EL (cell line): ENCODE measurements at regions not wholly inside any gene's neighbourhood (a gene's known extent, or its start where the extent isn't known, plus 50 kb on each side); places are given as distances from the start of the nearest gene placed in this dataset.

Experiments used
- DNase-seq: peaks from one replicate; pipeline ENCODE4 v3.0.0-alpha.2; 2016

DNA sequence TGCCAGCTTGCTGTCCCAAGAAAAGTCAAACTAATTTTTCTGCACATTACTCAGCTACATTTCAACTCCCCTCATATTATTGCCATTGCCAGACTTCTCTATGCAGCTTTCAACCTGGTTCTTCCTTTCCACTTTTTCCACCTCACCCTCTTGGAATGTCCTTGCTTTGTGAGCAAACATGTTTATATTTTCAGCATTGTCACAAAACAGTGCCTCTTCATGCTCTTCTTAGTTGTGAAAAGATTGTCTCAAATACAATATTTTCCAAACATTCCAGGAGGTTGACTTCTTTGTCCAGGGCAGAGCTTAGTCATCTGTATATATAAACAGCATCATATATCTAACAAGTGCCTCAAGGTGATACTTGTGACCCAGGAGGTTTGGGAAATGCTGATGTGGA, 803.3 kb upstream of the CELF4 start:
- no peak for DNase-seq

DNA sequence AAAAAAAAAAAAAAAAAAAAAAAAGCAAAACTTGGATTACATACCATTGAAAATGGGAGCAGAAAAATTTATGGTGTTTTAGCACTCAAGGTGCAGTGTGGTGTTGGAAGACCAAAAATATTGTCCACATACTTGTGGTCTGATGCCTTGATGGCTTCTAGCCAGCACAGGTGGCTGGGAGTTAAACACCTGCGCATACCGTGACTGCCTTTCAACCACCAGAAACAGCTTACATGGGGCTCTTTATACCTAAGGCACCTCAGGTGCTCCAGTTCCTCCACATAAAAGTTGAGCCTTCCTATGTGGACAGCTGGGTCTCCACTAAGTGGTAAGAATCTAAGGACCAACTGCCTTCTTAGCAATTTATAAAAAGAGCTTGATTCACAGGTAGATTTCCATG, 802.6 kb upstream of the CELF4 start:
- no peak for DNase-seq

DNA sequence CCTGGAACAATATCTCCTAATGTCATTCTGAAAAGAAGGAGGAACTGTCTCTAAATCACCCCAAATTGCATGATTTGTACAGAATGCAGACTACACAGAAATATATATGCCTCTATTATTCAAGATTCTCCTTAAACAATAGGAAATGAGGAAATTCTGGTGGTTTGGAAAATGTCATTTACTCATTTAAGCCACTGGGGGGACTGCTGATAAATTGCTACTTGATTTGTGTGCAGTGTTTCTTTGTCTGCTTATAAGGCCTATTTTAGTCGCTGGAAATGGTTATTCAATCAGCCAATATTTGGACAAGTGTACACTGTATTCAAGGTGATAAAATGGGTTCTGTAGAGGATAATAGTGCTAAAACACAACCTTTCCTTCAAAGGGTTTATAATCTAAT, 801.9 kb upstream of the CELF4 start:
- no peak for DNase-seq

DNA sequence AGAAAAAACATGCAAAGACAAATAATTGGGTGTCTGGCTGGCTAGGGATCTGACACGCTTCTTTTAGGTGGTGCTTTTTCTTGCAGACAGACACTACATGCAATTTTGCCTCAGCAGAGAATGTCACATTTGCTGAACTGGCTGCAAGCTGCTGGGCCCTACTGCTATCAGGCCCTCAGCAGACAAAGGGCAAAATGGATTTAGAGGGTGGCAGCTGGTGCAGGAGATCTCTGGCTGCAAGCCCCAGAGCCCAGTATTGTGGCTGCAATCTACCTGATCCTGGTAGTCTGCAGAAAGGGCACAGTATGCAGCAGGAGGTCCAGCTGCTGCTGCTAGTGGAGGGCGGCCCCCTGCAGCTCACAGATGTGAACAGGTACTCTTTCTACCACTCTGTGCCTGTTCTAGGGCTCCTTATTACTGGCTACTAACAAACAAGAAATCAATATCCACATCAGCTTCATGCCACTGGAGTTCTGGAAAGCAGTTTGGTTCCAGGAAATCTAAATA, 796.7 kb upstream of the CELF4 start:
- DNase-seq, result no peak

DNA sequence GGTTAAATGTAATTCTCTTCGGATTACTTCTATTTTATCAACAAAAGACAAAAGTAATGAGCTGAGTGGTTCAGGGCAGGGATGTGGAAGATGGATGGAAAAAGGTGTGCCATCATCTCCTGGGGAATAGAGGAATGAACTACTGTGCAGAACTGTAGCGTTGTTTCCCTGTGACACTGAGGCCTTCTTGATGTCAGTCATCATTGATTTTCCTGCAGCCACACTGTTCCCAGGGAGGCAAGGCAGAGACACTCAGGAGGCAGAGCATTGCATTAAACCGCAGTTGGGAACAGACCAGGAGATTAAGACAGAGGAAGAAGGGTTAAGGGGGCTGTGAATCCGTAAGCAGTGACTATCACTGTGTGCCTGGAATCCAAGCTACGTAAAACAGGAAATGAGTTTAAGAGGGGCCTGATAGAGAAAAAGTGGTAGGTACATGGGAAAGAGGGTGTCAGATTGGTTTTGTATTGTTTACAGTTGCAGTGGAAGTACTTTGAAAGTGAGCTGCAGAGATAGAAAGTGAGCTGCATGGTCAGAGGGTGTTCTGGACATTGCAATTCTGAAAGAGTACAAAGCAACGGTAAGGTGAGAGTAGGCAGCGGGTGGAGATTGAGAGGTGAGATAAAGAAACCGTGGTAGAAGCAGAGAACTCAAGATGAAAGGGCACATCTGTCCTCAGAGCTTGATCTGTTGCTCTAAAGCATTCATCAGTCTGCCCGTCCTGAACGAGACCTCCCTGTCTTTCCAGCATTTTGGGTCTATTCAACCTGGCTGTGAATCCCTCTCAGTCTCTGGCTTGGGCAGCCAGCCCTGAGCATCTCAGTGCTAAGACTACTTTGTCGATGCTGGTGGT, 793.4 kb upstream of the CELF4 start:
- DNase-seq, result no peak

DNA sequence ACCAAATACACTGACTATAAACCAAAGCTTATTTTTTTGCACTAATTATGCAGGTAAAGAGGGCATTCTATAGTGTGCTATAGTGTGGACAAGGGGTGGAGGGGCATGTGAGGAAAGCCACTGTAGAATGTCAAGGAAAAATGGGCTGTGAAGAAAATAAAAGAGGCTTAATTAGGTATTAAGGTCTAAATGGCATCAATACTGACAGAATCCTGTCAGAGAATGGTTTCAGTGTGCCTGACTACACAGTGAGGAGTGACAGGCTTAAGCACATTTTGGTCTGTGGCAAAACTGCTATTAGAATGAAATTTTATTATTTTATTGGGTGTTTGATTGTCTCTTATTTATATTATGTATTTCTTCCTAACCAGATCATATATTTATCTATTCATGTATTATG, 787.6 kb upstream of the CELF4 start:
- no peak for DNase-seq

DNA sequence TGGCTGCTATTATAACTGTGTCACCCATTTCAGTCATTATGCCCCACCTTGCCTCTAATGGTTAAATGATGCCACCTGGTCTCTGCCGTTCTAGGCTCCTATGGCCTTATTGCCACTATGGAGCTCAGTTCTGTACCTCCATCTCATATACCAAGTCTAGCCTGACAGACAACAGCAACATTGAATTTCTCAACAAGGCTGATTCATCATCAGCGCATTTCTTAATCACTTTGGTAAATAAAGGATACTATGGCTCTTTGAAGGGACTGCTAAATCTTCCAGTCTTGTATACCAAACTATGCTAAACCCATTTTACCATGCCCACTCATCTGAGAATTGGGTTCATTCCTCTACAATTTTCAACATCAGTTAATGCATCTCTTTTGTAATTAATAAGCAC, 784.5 kb upstream of the CELF4 start:
- DNase-seq, result no peak

DNA sequence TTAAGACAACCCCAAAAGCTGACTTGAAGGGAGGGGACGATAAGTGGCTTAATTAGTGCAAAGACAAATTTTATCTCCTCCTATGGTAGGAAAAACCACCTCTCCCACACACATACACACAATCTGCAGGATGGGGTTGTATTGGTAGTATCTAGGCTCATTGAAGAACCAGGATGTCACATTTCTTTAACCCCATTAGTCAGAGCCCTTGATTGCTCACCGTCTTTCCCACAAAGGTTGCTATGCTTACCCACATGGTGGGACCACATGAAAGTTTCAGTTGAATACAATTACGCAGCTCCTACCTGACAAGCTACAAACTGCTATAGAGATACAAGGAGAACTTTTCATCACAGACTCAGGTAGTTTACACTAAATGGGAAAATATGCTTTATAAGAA, 765.0 kb upstream of the CELF4 start:
- DNase-seq, result no peak

DNA sequence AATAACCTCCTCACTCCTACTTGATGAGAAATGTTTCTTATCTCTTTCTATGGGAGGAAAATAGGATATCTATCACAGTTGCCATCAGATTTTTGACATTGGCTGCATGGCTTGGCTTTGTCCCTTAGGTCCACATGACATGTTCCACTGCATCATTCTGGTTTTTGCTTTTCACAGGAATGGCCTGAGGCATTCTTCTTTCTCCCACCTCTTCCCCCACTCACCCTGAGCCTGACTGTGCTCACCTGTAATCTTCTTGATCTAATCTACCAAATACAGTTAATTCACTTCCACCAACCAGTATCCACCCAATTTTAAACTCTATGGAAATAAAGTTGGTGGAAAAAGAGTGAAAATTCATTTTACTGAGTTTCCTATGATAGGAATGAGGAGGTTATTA, 763.5 kb upstream of the CELF4 start:
- no peak for DNase-seq

DNA sequence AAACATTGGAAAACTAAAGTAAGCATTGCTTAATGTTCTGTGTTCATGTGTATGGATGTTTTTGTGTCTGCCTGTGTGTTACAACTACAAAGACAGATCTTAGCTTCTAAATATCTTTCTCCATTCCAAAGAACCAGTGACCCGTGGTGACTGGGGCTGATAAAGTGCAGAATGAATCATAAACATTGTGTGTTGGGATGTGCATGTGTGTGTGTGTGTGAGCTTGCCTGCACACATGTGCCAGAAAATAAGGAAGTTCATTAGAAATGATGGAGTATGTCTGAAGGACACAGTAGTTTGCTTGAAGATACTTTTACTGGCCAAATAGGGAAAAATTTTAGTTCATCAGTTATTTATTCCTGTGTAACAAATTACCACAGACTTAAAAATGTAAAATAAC, 756.6 kb upstream of the CELF4 start:
- DNase-seq, result no peak

DNA sequence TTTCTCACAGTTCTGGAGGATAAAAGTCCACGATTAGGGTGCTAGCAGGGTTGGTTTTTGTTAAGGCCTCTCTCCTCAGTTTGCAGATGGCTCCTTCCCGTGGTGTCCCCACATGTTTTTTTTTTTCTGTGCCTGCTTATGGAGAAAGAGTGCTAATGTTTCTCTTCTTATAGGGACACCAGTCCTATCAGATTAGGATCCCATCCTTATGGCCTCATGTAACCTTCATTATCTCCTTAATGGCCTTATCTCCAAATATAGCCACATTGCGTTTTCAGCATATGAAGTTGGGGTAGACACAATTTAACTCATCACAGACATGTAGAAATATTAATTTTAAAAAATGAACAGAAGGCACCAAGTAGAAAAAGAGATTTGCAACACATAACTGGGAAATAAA, 755.7 kb upstream of the CELF4 start:
- DNase-seq, result no peak

DNA sequence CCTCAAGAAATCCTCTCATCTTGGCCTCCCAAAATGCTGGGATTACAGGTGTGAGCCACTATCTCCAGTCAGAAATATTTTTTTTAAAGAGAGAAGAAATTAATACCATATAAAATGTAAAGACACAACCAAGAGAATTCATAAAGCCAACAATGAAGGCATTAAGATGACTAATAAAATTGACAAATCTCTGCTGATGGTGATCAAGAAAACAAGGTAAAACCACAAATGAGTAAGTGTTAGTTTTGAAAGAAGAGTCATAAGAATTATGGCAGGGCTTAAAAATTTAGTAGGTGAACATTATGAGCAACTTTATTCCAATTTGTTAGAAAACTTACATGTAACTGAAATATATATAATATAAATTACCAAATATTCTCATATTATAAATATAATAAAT, 752.8 kb upstream of the CELF4 start:
- no peak for DNase-seq

DNA sequence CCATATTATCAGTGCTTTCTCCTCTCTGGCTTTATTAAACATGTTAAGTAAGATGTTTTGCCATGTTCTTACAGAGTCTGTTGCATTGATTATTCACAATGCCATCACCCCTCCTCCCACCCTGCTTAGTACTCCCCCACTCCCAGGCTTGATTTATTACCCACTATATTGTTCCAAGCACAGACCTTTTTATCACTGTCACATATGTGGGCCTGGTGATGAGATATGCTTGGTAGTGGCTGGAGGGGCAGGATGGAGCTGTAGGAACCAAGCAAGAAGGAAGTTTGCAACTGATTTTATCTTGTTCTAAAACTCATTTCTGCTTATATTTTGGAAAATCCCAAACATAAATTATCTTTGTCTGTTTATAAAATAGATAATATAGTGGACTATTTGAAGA, 748.2 kb upstream of the CELF4 start:
- DNase-seq, result no peak

DNA sequence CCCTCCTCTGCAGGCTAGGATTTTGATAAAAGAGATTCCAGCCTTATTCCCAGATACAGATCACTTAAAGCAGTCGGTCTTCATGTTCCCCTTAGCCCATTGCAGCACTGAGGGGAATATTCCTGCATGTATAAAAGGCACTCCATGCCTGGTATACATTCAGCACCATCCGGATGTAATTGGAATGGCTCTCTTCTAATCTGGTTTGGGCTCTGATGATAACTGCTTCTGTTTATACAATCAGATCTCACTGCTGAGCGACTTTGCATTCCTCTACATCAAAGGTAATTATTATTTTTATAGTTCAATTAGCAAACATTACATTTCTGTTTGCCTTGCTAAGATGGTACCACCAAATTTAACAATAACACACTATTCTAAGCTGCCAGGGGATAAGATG, 746.9 kb upstream of the CELF4 start:
- no peak for DNase-seq

DNA sequence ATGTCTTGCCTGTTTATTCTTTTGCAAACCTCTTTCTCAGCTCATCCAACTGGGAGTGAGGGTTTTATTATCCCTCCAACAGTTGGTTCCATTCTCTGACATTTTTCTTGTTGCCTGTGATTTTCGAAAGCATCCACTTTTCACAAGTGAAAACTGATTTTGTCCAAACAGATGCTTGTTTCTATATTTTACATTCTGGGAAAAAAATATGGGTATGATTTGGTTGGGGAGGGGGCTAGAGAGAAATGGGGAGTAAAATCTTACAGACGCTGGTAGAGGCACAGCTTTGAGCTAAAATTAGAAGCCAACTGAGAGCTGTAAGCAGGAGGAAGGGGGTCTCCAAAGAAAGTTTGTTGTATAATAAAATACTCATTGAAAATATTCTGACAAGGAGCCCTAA, 745.3 kb upstream of the CELF4 start:
- DNase-seq, result no peak

DNA sequence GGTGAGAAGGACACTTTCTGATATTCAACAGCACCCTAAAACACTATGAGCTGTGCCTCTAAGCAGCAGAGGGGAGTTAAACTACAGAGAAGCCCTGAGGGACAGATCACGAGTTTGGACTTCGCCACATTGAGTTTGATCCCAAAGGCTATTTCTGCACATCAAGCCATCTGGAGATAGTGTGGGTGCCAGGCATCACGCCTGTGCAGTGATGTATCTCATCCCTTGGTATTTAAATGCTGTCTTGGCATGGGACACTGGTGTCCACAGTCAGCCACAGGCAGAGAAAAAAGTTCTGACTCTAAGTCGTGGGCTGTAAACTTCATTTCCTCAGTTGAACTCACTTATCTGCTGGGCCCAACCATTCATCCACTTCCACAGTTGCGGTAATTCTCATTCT, 742.3 kb upstream of the CELF4 start:
- no peak for DNase-seq

DNA sequence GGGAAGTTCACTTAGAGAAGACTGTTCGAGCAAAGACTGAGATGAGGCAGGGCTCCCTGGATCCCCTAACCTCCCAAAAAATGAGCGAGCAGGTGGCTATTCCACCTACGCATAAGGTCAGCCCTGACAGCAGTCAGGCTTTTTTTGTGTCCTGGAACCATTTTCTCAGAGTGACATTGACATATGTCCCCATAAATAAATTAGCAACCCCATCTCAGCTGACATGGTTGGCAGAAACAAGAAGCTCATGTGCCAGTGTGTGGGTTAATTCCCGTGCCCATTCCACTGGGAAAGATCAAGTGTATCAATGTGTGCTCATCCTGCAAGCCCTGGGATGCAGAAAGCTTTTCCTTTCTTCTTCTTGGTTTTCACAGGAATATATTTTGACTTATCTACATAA, 740.4 kb upstream of the CELF4 start:
- DNase-seq, result no peak

DNA sequence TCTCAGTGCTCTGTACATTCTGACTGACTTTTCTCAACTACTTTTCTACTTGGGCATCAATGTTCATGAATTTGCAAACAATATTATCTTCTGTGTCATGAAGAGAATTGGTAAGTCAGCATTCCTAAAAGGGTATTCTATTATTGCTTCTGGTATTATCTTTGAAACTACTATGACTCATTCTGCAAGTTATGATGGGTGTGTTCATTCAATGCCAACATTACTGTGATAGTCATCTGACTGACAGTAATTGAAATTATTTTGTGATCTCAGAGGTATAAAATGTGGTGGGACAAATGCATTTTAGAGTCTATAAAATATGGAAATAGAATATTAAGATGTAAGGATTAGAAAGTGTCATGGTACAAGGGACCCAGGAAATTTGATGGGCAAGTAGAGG, 736.0 kb upstream of the CELF4 start:
- no peak for DNase-seq

DNA sequence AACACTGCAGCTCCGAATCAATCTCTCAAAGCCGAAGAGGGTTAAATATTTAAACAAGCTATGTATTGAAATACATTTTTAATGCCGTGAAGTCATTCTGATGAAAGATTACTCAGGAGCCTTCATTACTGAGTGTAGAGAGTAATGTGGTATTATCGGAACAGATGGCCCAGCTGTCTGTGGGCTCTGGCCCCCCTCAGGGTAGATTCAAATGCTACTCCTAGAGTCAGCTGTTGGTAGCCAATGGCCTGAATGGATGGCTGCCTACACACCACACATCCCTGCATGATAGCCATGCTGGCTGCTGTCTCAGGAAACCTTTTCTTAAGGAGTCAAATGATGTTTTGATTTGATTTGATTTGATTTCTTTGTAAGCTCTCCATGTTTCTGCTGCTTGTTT, 732.3 kb upstream of the CELF4 start:
- DNase-seq, result no peak

DNA sequence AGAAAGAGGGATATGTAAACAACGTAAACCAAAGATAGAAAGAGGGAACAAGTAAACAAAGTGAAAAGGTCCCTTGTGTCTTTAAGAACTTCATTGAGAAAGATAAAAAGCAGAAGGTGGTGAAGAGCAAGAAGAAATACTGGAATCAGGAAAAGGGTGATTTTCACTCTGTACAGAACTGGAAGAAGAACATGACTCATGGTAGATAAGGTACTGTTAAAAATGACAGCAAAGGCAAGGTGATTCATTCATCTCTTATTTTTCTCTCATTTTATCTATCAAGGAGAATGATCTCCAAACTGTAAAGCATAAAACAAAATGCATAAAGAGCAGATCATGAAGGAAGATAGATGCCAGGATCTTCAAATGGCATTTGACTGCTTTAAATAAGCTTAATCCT, 724.6 kb upstream of the CELF4 start:
- DNase-seq, result no peak

DNA sequence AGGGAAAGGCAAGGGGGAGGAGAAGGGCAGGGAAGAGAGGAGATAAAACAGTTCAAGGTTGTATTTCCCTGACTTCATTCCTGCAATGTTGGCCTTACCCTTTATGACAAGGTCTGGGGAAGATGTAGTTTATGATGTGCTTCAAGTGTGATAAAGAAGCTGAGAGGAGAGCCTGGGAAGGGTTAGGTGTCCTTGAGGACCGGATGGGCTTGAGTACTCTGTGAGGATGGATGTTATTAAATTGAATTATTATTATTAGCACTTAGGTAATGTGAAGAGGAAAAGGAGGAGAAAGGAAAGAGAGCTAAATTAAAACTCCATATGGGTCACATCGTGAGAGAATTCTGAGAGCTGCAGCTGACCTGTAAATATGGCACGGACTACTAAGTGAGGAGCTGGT, 719.4 kb upstream of the CELF4 start:
- no peak for DNase-seq

DNA sequence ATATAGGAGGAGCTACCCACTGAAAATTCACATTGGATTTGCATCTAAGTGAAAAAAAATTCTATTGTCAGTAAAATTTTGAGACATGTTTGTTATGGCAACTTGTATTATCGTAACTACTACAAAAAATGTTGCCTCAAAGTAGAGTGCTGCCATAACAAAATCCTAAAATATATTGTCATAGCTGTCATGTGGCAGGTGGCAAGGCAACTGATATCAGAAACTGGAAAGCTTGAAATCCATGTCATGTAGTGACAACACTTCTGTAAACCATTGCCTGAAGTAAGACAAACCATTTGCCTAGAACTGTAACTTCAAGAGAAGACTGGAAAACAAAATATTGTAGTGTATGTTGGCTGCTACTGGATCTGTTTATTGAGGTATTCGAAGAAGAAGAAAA, 697.5 kb upstream of the CELF4 start:
- no peak for DNase-seq

DNA sequence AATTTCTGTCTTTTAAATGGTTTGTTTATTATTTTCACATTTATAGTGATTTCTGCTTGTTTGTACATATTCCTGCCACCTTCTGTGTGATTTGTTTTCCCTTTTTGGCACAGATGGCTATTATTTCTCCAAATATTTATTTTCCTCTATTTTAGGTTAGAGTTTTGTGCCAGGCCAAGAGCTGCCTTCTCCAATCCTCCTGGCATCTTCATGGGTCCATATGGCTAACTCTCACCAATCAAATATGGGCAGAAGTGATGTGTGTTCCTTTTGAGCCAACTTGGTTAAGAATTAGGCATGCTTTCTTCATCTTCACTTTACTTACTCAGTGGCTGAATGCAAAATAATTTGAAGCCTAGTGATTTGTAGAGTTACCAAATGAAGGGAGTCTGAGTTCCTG, 697.1 kb upstream of the CELF4 start:
- no peak for DNase-seq

DNA sequence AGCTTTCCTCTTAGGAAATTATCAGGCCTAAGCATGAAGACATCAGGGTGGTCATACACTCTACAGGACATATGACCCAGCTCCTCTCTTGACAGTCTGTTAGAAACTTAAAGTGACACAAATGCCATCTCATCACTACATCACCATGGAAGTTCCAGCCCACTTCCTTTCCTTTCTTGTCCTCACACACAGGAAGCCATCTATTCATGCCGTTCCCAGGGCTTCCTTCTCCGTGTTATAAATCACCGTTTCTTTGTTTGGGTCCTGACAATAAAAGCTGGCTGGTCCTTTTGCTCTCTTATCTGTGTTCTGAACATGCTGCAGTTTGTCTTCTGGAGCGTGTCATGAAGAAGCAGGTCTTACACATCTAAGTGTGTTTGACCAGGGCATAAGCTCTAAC, 692.1 kb upstream of the CELF4 start:
- no peak for DNase-seq

DNA sequence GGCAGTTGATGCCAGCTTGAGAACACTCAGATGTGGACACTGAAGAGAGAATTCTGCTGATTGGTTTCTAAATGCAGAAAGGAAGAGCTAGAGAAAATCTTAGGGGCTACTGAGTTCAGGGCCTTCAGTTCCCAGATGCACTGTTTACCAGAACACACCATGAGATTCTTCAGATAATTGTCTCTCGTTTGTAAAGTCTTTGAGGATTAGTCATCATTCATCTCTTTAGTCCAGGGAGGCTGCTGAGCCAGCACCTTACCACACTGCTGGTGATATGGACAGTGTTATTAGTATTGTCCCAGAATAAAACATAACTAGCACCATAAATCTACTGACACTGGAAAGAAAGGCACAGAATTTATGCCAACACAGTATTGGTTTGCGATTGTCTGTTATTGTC, 690.8 kb upstream of the CELF4 start:
- DNase-seq, result no peak
